ENCODE measurements at regions not wholly inside any gene's neighbourhood (a gene's known extent, or its start where the extent isn't known, plus 50 kb on each side); places are given as distances from the start of the nearest gene placed in this dataset.

GRCh38 chr2:8103085-8103708, 578.7 kb upstream of the ID2 start:
- no peaks in the 10 kb centered on the region for H3K27me3 Mint-ChIP-seq
- intact Hi-C loops (cut with micrococcal nuclease): no loop called here
- no peaks in the 10 kb centered on the region for H3K9me3 Mint-ChIP-seq
- ATAC-seq (no peak), DNase-seq (no peak)
- no peak for TF ChIP-seq CTCF (IDR thresholded peaks at IDR 0.05)
- ChIA-PET POLR2A (no interaction called here), CTCF (no interaction called here)
- no peaks in the 10 kb centered on the region for H3K36me3 Mint-ChIP-seq (ENCODE audit: low read depth)
- H3K4me1 Mint-ChIP-seq (ENCODE audit: low read depth): no peaks in the 10 kb centered on the region
- H3K27ac Mint-ChIP-seq: no peak overlapping the region
- H3K4me3 Mint-ChIP-seq: no peak overlapping the region

DNA sequence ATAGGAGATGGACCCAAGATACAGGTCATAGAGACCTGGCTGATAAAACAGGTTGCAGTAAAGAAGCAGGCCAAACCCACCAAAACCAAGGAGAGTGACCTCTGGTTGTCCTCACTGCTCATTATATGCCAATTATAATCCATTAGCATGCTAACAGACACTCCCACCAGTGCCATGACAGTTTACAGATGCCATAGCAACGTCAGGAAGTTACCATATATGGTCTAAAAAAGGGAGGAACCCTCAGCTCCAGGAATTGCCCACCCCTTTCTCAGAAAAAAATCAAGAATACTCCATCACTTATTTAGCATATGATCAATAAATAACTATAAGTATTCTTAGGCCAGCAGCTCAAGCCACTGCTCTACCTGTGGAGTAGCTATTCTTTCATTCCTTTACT, 574.7 kb upstream of the ID2 start:
- POLR2A ChIA-PET: no interaction called here
- Mint-ChIP-seq H3K27ac (no peak overlapping the region), H3K4me1 (ENCODE audit: low read depth) (no peaks in the 10 kb centered on the region), H3K36me3 (ENCODE audit: low read depth) (no peaks in the 10 kb centered on the region), H3K9me3 (no peaks in the 10 kb centered on the region), H3K27me3 (no peaks in the 10 kb centered on the region), H3K4me3 (no peak overlapping the region)
- DNase-seq: no peak
- TF ChIP-seq CTCF (IDR thresholded peaks at IDR 0.05): no peak
- CTCF ChIA-PET: no interaction called here
- intact Hi-C loops (cut with micrococcal nuclease): no loop called here
- no peak for ATAC-seq

GRCh38 chr2:8107621-8108378, 574.1 kb upstream of the ID2 start:
- intact Hi-C loops (cut with micrococcal nuclease): no loop called here
- ATAC-seq: no peak
- Mint-ChIP-seq H3K36me3 (ENCODE audit: low read depth) (no peaks in the 10 kb centered on the region), H3K9me3 (no peaks in the 10 kb centered on the region), H3K27ac (no peak overlapping the region), H3K27me3 (no peaks in the 10 kb centered on the region), H3K4me3 (no peak overlapping the region), H3K4me1 (ENCODE audit: low read depth) (no peaks in the 10 kb centered on the region)
- no peak for DNase-seq
- CTCF ChIA-PET: interaction anchor here (1.3 kb wide), 1 partner anchor 11 kb away, joined by 3 read pairs; no protein-coding TSS in a partner anchor
- POLR2A ChIA-PET: no interaction called here
- TF ChIP-seq CTCF (IDR thresholded peaks at IDR 0.05): no peak

DNA sequence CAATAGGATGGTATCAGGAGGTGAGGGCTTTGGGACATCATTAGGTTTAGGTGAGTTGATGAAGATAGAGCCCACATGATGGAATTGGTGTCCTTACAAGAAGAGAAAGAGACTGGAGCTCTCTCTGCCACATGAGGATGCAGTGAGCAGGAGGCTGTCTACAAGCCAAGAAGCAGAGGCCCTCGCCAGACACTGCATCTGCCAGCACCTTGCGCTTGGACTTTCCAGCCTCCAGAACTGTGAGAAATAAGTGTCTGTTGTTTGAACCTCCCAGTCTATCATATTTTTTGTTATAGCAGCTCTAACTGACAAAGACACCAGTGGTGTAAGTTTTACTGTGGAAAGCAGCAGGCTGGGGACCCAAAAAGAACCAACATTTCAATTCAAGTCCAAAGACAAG, 571.1 kb upstream of the ID2 start:
- Mint-ChIP-seq H3K27ac (no peak overlapping the region), H3K9me3 (no peaks in the 10 kb centered on the region), H3K4me1 (ENCODE audit: low read depth) (no peaks in the 10 kb centered on the region), H3K4me3 (no peak overlapping the region), H3K36me3 (ENCODE audit: low read depth) (no peaks in the 10 kb centered on the region), H3K27me3 (peaks cover 3% of the 10 kb centered on the region)
- ATAC-seq: no peak
- no peak for DNase-seq
- CTCF ChIA-PET: no interaction called here
- POLR2A ChIA-PET: interaction anchor here (1.7 kb wide), 1 partner anchor 11 kb away, joined by 4 read pairs; no protein-coding TSS in a partner anchor
- no peak for TF ChIP-seq CTCF (IDR thresholded peaks at IDR 0.05)
- intact Hi-C loops (cut with micrococcal nuclease): no loop called here

- Mint-ChIP-seq H3K36me3 (ENCODE audit: low read depth) (no peaks in the 10 kb centered on the region), H3K27me3 (peaks cover 3% of the 10 kb centered on the region), H3K27ac (no peak overlapping the region), H3K4me1 (ENCODE audit: low read depth) (no peaks in the 10 kb centered on the region), H3K4me3 (no peak overlapping the region), H3K9me3 (no peaks in the 10 kb centered on the region)
- ATAC-seq (no peak), DNase-seq (no peak)
- ChIA-PET CTCF (no interaction called here), POLR2A (interaction anchor here (1.7 kb wide), 1 partner anchor 10 kb away, joined by 4 read pairs; no protein-coding TSS in a partner anchor)
- TF ChIP-seq CTCF (IDR thresholded peaks at IDR 0.05): no peak
- intact Hi-C loops (cut with micrococcal nuclease): no loop called here
These were observed 570.7 kb upstream of the ID2 start for GRCh38 chr2:8111193-8111592.
